Tibial nerve (tissue), 4 donors: ENCODE measurements at regions not wholly inside any gene's neighbourhood (a gene's known extent, or its start where the extent isn't known, plus 50 kb on each side); places are given as distances from the start of the nearest gene placed in this dataset.
"Not testable (repeated sequence)": the region's sequence is repeated elsewhere in the genome, so short reads cannot be mapped to it uniquely, and the experiment has no call there.

Experiments
- DNase-seq, 2 donors: peaks; one replicate each; pipeline ENCODE4 v3.0.0-alpha.2; 2019; ENCODE audit warnings: low spot score in 2 of 2
- H3K27ac ChIP-seq, 4 donors: fragments of 200-600 bp; sonication (generic) in 3 of 4; one replicate each; pipeline ENCODE4 v1.5.1; 2017 to 2019; ENCODE audit warnings: mild to moderate bottlenecking in 1 of 4
- H3K27me3 ChIP-seq, 2 donors: fragments of 200-600 bp; sonication (generic) in 1 of 2; one replicate each; pipeline versions ENCODE4 v1.5.1 to v1.6.0; 2017 to 2019
- H3K36me3 ChIP-seq, 3 donors: fragments of 200-600 bp; sonication (generic); one replicate each; pipeline ENCODE4 v1.5.1; 2018 to 2019
- H3K4me1 ChIP-seq, 4 donors: fragments of 200-600 bp; sonication (generic) in 3 of 4; one replicate each; pipeline ENCODE4 v1.5.1; 2017 to 2019
- H3K4me3 ChIP-seq, 4 donors: fragments of 200-600 bp; sonication (generic) in 3 of 4; one replicate each; pipeline ENCODE4 v1.5.1; 2017 to 2019; ENCODE audit warnings: mild to moderate bottlenecking in 1 of 4, moderate library complexity in 1 of 4
- H3K9me3 ChIP-seq, 4 donors: fragments of 200-600 bp; sonication (generic) in 3 of 4; one replicate each; pipeline ENCODE4 v1.5.1; 2017 to 2019
- EP300 ChIP-seq, 2 donors: sonication (generic); formaldehyde crosslinking; IDR thresholded peaks; one replicate each; pipeline ENCODE4 v1.6.1; 2017; ENCODE audit warnings: antibody characterized with exemption in 2 of 2, mild to moderate bottlenecking in 1 of 2
- POLR2A ChIP-seq, 2 donors: fragments of 450-650 bp; IDR thresholded peaks; one replicate each; pipeline ENCODE4 v1.6.1; 2017; ENCODE audit warnings: antibody characterized with exemption in 2 of 2, mild to moderate bottlenecking in 2 of 2, moderate library complexity in 2 of 2
- WGBS, 2 donors: methylation state at CpG; one replicate each; pipeline ENCODE4 v1.1.5; 2018; 5-methylcytosine and 5-hydroxymethylcytosine counted together
- TF ChIP-seq, protein P1 (sequence below), 5 experiments: fragments of 200-600 bp in 3 of 5; fragments of 450-650 bp in 2 of 5; sonication (generic) in 3 of 5; IDR thresholded peaks; one replicate each; pipeline ENCODE4 v1.5.1; 2016 to 2019; ENCODE audit warnings: antibody characterized with exemption in 5 of 5, mild to moderate bottlenecking in 3 of 5, moderate library complexity in 2 of 5

DNA sequence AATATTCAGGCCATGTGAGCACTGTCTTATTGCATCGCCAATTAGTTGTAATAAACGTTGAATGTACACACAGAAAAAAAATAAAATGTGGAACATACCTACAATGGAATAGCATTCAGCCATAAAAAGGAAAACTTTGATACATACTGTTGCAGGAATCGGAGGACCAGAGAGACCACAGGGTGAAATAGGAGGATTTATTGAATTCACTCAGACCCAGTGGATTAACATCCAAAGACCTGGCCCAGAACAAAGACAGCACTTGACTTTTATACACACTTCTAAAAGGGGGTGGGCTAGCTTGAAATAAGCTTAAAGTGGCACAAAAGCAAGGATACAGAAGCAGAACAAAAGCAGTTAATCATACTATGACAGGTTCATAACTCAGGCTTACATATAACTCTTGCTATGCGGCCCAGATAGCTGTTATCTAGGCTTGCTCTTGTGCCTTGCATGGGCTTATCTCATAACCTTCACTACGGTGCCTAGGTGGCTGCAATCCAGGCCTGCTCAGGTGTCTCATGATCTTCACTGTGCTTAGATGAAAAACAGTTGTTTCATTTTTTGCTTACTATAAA lies 292.2 kb upstream of the TAC1 start:
- WGBS, 2 donors, result 84 to 86% methylated on average over 5 of the region's 5 CpGs
- Histone ChIP-seq H3K27ac (no peak overlapping the region), H3K9me3 (peaks cover 0 to 30% (median 9%) of the 10 kb centered on the region in 4 donors), H3K4me1 (no peaks in the 10 kb centered on the region), H3K27me3 (no peaks in the 10 kb centered on the region), H3K36me3 (no peaks in the 10 kb centered on the region), H3K4me3 (no peak overlapping the region)
- TF ChIP-seq EP300 (IDR thresholded peaks at IDR 0.05), result no peak
- TF ChIP-seq, protein P1, sequence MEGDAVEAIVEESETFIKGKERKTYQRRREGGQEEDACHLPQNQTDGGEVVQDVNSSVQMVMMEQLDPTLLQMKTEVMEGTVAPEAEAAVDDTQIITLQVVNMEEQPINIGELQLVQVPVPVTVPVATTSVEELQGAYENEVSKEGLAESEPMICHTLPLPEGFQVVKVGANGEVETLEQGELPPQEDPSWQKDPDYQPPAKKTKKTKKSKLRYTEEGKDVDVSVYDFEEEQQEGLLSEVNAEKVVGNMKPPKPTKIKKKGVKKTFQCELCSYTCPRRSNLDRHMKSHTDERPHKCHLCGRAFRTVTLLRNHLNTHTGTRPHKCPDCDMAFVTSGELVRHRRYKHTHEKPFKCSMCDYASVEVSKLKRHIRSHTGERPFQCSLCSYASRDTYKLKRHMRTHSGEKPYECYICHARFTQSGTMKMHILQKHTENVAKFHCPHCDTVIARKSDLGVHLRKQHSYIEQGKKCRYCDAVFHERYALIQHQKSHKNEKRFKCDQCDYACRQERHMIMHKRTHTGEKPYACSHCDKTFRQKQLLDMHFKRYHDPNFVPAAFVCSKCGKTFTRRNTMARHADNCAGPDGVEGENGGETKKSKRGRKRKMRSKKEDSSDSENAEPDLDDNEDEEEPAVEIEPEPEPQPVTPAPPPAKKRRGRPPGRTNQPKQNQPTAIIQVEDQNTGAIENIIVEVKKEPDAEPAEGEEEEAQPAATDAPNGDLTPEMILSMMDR (IDR thresholded peaks at IDR 0.05), result no peak
- no peak for TF ChIP-seq POLR2A (IDR thresholded peaks at IDR 0.05)
- DNase-seq, result no peak

DNA sequence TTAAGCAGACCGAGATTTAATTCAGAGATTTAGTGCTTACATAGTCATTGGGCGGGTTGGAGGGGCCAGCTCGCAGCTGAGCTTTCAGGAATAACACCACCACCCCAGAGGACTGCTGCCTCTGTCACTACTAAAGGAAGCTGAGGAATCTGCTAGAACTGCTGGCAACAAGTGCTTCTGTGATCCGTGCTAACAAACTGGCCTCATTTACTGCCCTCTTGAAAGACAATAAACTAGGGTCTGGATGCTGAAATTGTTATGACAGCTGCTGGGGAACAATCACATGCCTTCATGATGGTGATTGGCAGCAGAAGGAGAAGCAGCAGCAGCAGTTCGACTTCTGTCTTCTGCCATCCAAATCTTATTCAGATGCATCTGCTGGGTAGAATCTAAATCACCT lies 285.5 kb upstream of the TAC1 start:
- WGBS, 2 donors, result 19 to 39% methylated on average over 5 of the region's 5 CpGs
- no peaks in the 10 kb centered on the region for H3K4me1 ChIP-seq
- no peak for DNase-seq
- no peak for TF ChIP-seq EP300 (IDR thresholded peaks at IDR 0.05)
- no peak for TF ChIP-seq POLR2A (IDR thresholded peaks at IDR 0.05)
- TF ChIP-seq, protein P1 (IDR thresholded peaks at IDR 0.05), result no peak
- no peaks in the 10 kb centered on the region for H3K36me3 ChIP-seq
- H3K9me3 ChIP-seq, result peaks cover 0 to 4% (median 0%) of the 10 kb centered on the region in 4 donors
- no peak overlapping the region for H3K4me3 ChIP-seq
- no peaks in the 10 kb centered on the region for H3K27me3 ChIP-seq
- H3K27ac ChIP-seq, result no peak overlapping the region

DNA sequence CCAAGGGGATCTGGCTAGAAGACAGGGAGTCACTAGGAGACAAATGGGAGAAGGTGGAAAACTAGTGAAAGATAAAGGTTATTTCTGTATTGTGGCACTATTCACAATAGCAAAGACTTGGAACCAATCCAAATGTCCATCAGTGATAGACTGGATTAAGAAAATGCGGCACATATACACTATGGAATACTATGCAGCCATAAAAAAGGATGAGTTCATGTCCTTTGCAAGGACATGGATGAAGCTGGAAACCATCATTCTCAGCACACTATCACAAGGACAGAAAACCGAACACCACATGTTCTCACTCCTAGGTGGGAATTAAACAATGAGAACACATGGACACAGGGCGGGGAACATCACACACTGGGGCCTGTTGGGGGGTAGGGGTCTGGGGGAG lies 282.4 kb upstream of the TAC1 start:
- H3K4me1 ChIP-seq, H3K27me3 ChIP-seq, H3K36me3 ChIP-seq, DNase-seq, H3K27ac ChIP-seq, H3K4me3 ChIP-seq, H3K9me3 ChIP-seq: not testable (repeated sequence)
- WGBS, 2 donors, result 82 to 90% methylated on average over 3 of the region's 3 CpGs

DNA sequence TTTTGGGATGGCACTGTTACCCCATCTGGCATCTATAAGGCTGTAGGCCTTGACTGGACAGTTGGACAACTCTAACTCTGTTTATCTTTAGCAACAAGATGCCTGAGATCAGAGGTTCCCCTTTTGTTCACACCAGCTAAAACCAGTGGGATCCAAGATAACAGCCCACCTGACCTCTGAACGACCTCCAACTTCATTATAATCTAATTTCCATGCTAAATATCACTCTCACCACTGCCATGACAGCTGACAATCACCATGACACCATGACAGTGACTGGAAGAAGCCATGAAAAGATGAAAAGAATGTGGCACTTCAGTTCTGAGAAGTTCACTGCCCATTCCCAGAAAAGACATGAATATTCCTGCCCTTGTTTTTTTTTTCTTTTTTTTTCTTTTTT lies 281.4 kb upstream of the TAC1 start:
- DNase-seq, result no peak
- 50 to 56% methylated on average over 1 of the region's 1 CpG for WGBS, 2 donors
- Histone ChIP-seq H3K27me3 (no peaks in the 10 kb centered on the region), H3K4me3 (no peak overlapping the region), H3K9me3 (peaks cover 0 to 4% (median 0%) of the 10 kb centered on the region in 4 donors), H3K4me1 (no peaks in the 10 kb centered on the region), H3K27ac (no peak overlapping the region), H3K36me3 (no peaks in the 10 kb centered on the region)
- TF ChIP-seq EP300 (IDR thresholded peaks at IDR 0.05) (no peak), POLR2A (IDR thresholded peaks at IDR 0.05) (no peak)
- TF ChIP-seq, protein P1 (IDR thresholded peaks at IDR 0.05), result no peak

DNA sequence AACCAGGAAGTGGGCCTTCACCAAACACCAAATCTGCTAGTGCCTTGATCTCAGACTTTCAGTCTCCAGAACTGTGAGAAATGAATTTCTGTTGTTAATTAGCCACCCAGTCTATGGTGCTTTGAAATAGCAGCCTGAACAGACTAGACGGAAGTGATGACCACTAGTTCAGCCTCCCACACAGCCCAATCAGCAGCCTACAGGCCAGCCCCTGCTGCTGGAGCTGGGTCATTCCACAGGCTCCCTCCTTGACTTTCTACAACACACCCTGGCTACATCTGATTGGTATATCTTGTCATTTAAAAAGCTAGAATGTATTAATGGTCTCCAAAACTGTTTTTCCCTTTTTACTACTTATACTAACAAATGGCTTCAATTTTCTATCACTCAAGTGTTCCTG lies 277.2 kb upstream of the TAC1 start:
- Histone ChIP-seq H3K27ac (no peak overlapping the region), H3K36me3 (no peaks in the 10 kb centered on the region), H3K9me3 (peaks cover 0 to 4% (median 0%) of the 10 kb centered on the region in 4 donors), H3K4me1 (no peaks in the 10 kb centered on the region), H3K27me3 (no peaks in the 10 kb centered on the region), H3K4me3 (no peak overlapping the region)
- TF ChIP-seq EP300 (IDR thresholded peaks at IDR 0.05), result no peak
- no peak for TF ChIP-seq POLR2A (IDR thresholded peaks at IDR 0.05)
- TF ChIP-seq, protein P1 (IDR thresholded peaks at IDR 0.05), result no peak
- 67% methylated on average over 1 of the region's 1 CpG for WGBS, 2 donors
- DNase-seq, result no peak

DNA sequence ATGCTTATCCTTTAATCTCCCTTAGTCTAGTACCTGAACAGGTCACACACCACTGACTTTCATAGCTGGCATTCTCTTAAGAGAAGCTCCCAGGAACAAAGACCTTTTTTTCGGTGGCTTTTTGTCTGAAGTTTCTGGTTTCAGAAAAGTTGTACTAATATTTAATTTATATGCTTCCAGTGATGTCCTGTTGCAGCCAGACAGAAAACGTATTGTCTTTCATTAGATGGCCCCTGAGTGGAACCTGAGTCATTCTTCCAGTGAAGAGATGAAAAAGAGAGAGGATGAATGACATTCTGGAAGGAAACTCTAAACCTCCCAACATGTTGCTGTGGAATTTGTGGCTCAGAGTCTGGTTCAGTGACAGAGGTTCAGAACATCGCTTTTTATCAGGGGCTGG lies 274.8 kb upstream of the TAC1 start:
- WGBS, 2 donors, result 62 to 74% methylated on average over 3 of the region's 3 CpGs
- H3K9me3 ChIP-seq, result peaks cover 0 to 15% (median 0%) of the 10 kb centered on the region in 4 donors
- TF ChIP-seq EP300 (IDR thresholded peaks at IDR 0.05) (no peak), POLR2A (IDR thresholded peaks at IDR 0.05) (no peak)
- TF ChIP-seq, protein P1 (IDR thresholded peaks at IDR 0.05), result no peak
- H3K4me3 ChIP-seq, result no peak overlapping the region
- no peaks in the 10 kb centered on the region for H3K4me1 ChIP-seq
- DNase-seq, result no peak
- no peak overlapping the region for H3K27ac ChIP-seq
- H3K36me3 ChIP-seq, result no peaks in the 10 kb centered on the region
- H3K27me3 ChIP-seq, result no peaks in the 10 kb centered on the region
